ENCODE measurements at regions not wholly inside any gene's neighbourhood (a gene's known extent, or its start where the extent isn't known, plus 50 kb on each side); places are given as distances from the start of the nearest gene placed in this dataset.

DNA sequence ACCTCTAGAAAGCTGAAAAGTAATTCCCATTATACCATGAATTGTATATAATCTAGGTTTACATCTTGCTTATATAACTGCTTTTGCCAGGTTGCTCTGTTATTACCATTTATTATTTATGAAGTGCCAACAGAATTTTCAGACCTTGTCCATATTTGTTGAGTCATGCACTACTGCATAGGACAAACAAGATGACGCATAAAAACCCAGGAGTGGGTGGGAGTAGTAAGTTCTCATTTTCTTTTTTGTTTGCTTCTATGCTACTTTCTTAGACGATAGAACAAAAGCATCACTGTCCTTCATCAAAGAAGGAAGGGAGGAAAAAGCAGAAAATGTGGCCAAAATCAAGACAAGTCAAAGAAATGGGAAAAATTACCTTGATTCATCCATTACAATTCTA is 119.0 kb upstream of the RASSF8 start:
- ChIA-PET CTCF (no interaction called here), POLR2A (no interaction called here)
- H3K27ac Mint-ChIP-seq (ENCODE audit: unreplicated experiment): no peak overlapping the region
- Histone ChIP-seq H3K4me3 (ENCODE audit: low read depth, low read length) (no peak overlapping the region), H3K27me3 (replicated peaks; ENCODE audit: control insufficient read depth, insufficient read depth, low read length) (no peaks in the 10 kb centered on the region), H3K9me3 (no peaks in the 10 kb centered on the region), H3K36me3 (ENCODE audit: control insufficient read depth, insufficient read depth, low read length) (no peaks in the 10 kb centered on the region), H3K4me1 (peaks cover 9% of the 10 kb centered on the region; the same call in 1 of the 2 replicates)
- H3K36me3 Mint-ChIP-seq (ENCODE audit: insufficient read depth, unreplicated experiment): no peaks in the 10 kb centered on the region
- peaks cover 21% of the 10 kb centered on the region for H3K4me1 Mint-ChIP-seq (ENCODE audit: low read depth, unreplicated experiment)
- no peaks in the 10 kb centered on the region for H3K27me3 Mint-ChIP-seq (ENCODE audit: insufficient read depth, unreplicated experiment)
- TF ChIP-seq, protein P1, sequence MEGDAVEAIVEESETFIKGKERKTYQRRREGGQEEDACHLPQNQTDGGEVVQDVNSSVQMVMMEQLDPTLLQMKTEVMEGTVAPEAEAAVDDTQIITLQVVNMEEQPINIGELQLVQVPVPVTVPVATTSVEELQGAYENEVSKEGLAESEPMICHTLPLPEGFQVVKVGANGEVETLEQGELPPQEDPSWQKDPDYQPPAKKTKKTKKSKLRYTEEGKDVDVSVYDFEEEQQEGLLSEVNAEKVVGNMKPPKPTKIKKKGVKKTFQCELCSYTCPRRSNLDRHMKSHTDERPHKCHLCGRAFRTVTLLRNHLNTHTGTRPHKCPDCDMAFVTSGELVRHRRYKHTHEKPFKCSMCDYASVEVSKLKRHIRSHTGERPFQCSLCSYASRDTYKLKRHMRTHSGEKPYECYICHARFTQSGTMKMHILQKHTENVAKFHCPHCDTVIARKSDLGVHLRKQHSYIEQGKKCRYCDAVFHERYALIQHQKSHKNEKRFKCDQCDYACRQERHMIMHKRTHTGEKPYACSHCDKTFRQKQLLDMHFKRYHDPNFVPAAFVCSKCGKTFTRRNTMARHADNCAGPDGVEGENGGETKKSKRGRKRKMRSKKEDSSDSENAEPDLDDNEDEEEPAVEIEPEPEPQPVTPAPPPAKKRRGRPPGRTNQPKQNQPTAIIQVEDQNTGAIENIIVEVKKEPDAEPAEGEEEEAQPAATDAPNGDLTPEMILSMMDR (IDR thresholded peaks at IDR 0.05; ENCODE audit: insufficient read depth in 1 of 2, low read depth in 1 of 2, low read length in 1 of 2, severe bottlenecking in 1 of 2, unreplicated experiment in 1 of 2): no peak
- H3K9me3 Mint-ChIP-seq (ENCODE audit: unreplicated experiment): peaks cover 12% of the 10 kb centered on the region
- DNase-seq: no peak
- no TSS peak for BruUV-seq (replicated peaks)
- intact Hi-C loops (cut with micrococcal nuclease; ENCODE audit: unreplicated experiment): loop anchor here (10.0 kb wide), 1 partner anchor 255 kb away; no protein-coding TSS in a partner anchor
- H3K4me3 Mint-ChIP-seq (ENCODE audit: unreplicated experiment): no peak overlapping the region

DNA sequence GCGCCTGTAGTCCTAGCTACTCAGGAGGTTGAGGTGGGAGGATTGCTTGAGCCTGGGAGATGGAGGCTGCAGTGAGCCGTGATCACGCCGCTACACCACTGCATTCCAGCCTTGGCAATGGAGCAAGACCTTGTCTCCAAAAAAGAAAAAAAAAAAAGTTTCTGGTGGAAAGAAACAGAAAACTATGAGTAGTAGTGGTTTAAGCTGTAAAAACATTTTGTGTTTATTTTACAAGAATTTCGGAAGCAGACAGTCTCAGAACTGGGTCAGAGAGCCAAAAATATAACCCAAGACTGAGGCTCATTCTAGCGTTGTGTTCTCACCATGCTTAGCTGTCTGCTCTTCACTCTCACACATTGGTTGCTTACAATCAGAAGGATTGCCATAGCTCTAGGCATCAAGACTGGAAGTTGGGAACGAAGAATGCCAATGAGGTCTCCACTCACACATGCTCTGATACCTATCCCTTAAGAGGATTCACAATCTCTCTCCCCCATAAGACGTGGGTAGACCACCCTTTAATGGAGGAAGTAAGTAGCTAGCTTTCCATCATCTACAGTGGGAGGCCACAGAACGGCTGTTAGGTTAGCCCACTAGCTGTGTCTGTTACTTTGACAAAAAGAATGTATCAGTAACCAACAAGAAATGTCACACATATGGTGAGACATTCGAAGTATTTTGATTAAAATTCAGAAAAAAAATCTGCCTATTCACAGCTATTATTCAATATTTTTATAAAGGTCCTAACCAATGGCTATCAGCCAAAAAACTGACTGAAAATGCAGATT is 117.6 kb upstream of the RASSF8 start:
- Mint-ChIP-seq H3K27ac (ENCODE audit: unreplicated experiment) (no peak overlapping the region), H3K27me3 (ENCODE audit: insufficient read depth, unreplicated experiment) (no peaks in the 10 kb centered on the region), H3K4me1 (ENCODE audit: low read depth, unreplicated experiment) (peaks cover 14% of the 10 kb centered on the region), H3K4me3 (ENCODE audit: unreplicated experiment) (no peak overlapping the region), H3K36me3 (ENCODE audit: insufficient read depth, unreplicated experiment) (no peaks in the 10 kb centered on the region), H3K9me3 (ENCODE audit: unreplicated experiment) (peaks cover 10% of the 10 kb centered on the region)
- DNase-seq: no peak
- intact Hi-C loops (cut with micrococcal nuclease; ENCODE audit: unreplicated experiment): no loop called here
- H3K4me1 ChIP-seq: peaks cover under 1% of the 10 kb centered on the region; the same call in 1 of the 2 replicates
- no peaks in the 10 kb centered on the region for H3K36me3 ChIP-seq (ENCODE audit: control insufficient read depth, insufficient read depth, low read length)
- TF ChIP-seq, protein P1 (IDR thresholded peaks at IDR 0.05; ENCODE audit: insufficient read depth in 1 of 2, low read depth in 1 of 2, low read length in 1 of 2, severe bottlenecking in 1 of 2, unreplicated experiment in 1 of 2): no peak
- POLR2A ChIA-PET: no interaction called here
- BruUV-seq (replicated peaks): no TSS peak
- H3K9me3 ChIP-seq: no peaks in the 10 kb centered on the region
- CTCF ChIA-PET: no interaction called here
- no peak overlapping the region for H3K4me3 ChIP-seq (ENCODE audit: low read depth, low read length)
- no peaks in the 10 kb centered on the region for H3K27me3 ChIP-seq (replicated peaks; ENCODE audit: control insufficient read depth, insufficient read depth, low read length)

DNA sequence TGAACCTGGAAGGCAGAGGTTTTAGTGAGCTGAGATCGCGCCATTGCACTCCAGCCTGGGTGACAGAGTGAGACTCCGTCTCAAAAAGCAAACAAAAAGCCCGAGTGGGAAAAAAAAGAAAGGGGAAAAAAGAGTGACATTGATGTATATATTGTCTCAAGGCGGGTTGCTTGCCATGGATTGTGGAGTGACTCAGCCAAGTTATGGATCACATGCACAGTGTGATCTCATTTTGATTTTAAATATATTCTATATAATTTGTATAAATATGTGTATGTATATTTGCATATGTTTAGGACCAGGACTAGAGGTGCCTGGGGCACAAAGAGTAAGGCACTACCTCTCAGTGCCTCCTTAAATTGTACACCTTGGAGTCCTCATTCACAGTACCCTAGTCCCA is 116.2 kb upstream of the RASSF8 start:
- Mint-ChIP-seq H3K9me3 (ENCODE audit: unreplicated experiment) (no peaks in the 10 kb centered on the region), H3K36me3 (ENCODE audit: insufficient read depth, unreplicated experiment) (no peaks in the 10 kb centered on the region), H3K27me3 (ENCODE audit: insufficient read depth, unreplicated experiment) (no peaks in the 10 kb centered on the region), H3K27ac (ENCODE audit: unreplicated experiment) (no peak overlapping the region), H3K4me3 (ENCODE audit: unreplicated experiment) (no peak overlapping the region), H3K4me1 (ENCODE audit: low read depth, unreplicated experiment) (peaks cover 13% of the 10 kb centered on the region)
- TF ChIP-seq, protein P1 (IDR thresholded peaks at IDR 0.05; ENCODE audit: insufficient read depth in 1 of 2, low read depth in 1 of 2, low read length in 1 of 2, severe bottlenecking in 1 of 2, unreplicated experiment in 1 of 2): no peak
- Histone ChIP-seq H3K4me1 (no peaks in the 10 kb centered on the region), H3K9me3 (no peaks in the 10 kb centered on the region), H3K36me3 (ENCODE audit: control insufficient read depth, insufficient read depth, low read length) (no peaks in the 10 kb centered on the region), H3K27me3 (replicated peaks; ENCODE audit: control insufficient read depth, insufficient read depth, low read length) (no peaks in the 10 kb centered on the region), H3K4me3 (ENCODE audit: low read depth, low read length) (no peak overlapping the region)
- ChIA-PET CTCF (no interaction called here), POLR2A (no interaction called here)
- intact Hi-C loops (cut with micrococcal nuclease; ENCODE audit: unreplicated experiment): no loop called here
- BruUV-seq (replicated peaks): no TSS peak
- DNase-seq: no peak
